ENCODE measurements at regions not wholly inside any gene's neighbourhood (a gene's known extent, or its start where the extent isn't known, plus 50 kb on each side); places are given as distances from the start of the nearest gene placed in this dataset.

DNA sequence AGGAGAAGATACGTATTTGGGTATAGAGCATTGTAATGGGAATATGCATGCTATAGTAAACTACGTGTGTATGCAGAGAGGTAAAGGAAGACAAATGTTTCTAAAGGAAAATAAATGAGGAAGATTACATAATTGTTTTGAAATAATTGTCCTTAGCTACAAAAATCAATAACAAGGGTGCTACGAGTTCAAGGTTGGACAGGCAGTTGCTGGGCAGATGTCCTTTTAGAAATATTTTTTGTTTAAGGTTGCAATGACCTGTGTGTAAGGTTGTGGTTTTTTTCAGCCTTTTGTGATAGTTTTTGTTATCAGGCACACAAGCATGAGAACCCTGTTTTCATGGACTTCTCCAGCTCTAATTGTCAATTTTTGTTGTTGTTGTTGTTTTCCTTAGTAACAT, 1304.1 kb upstream of the CHAC2 start:
- ATAC-seq (no peak), DNase-seq (no peak)
- no peaks in the 10 kb centered on the region for H3K36me3 ChIP-seq
- no peaks in the 10 kb centered on the region for H3K4me1 ChIP-seq
- no peaks in the 10 kb centered on the region for H3K27me3 ChIP-seq
- H3K27ac ChIP-seq, result no peak overlapping the region
- intact Hi-C loops (cut with DNase I), result no loop called here
- TF ChIP-seq CTCF (IDR thresholded peaks at IDR 0.05), result no peak
- H3K4me3 ChIP-seq, result no peak overlapping the region
- no peaks in the 10 kb centered on the region for H3K9me3 ChIP-seq

GRCh38 chr2:52456561-52457377, 1310.8 kb upstream of the CHAC2 start:
- H3K4me1 ChIP-seq, result no peaks in the 10 kb centered on the region
- intact Hi-C loops (cut with DNase I), result no loop called here
- H3K9me3 ChIP-seq, result no peaks in the 10 kb centered on the region
- no peaks in the 10 kb centered on the region for H3K27me3 ChIP-seq
- no peak for TF ChIP-seq CTCF (IDR thresholded peaks at IDR 0.05)
- no peak overlapping the region for H3K27ac ChIP-seq
- no peak overlapping the region for H3K4me3 ChIP-seq
- ATAC-seq, result no peak
- no peak for DNase-seq
- no peaks in the 10 kb centered on the region for H3K36me3 ChIP-seq

DNA sequence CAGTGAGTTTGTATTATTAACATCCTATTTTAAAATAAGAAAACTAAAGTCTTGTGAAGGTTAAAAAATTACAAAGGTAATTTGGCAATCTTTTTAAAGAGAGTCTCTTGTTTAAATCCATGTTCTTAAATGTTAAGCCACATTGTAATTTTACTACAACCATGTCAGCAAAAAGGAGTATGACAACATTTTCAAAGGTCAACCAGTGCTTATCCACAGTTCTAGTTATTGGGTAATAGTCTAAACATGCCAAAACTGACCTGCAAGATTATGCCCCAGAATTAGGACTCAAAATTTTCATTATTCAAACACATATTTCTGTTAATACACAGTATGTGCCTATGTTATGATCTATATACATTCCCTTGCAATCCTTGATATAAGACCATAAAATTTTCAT, 1312.6 kb upstream of the CHAC2 start:
- Histone ChIP-seq H3K4me3 (no peak overlapping the region), H3K9me3 (no peaks in the 10 kb centered on the region), H3K27ac (no peak overlapping the region), H3K36me3 (no peaks in the 10 kb centered on the region), H3K27me3 (no peaks in the 10 kb centered on the region), H3K4me1 (no peaks in the 10 kb centered on the region)
- ATAC-seq (no peak), DNase-seq (no peak)
- intact Hi-C loops (cut with DNase I), result no loop called here
- no peak for TF ChIP-seq CTCF (IDR thresholded peaks at IDR 0.05)

GRCh38 chr2:52452201-52452600, 1315.4 kb upstream of the CHAC2 start:
- no peaks in the 10 kb centered on the region for H3K36me3 ChIP-seq
- H3K4me1 ChIP-seq, result no peaks in the 10 kb centered on the region
- no peak overlapping the region for H3K27ac ChIP-seq
- ATAC-seq (no peak), DNase-seq (no peak)
- H3K9me3 ChIP-seq, result no peaks in the 10 kb centered on the region
- H3K4me3 ChIP-seq, result no peak overlapping the region
- intact Hi-C loops (cut with DNase I), result no loop called here
- no peaks in the 10 kb centered on the region for H3K27me3 ChIP-seq
- no peak for TF ChIP-seq CTCF (IDR thresholded peaks at IDR 0.05)

- no peaks in the 10 kb centered on the region for H3K27me3 ChIP-seq
- no peaks in the 10 kb centered on the region for H3K4me1 ChIP-seq
- DNase-seq, result no peak
- H3K4me3 ChIP-seq, result no peak overlapping the region
- ATAC-seq, result no peak
- no peaks in the 10 kb centered on the region for H3K36me3 ChIP-seq
- no peak overlapping the region for H3K27ac ChIP-seq
- intact Hi-C loops (cut with DNase I), result no loop called here
- TF ChIP-seq CTCF (IDR thresholded peaks at IDR 0.05), result no peak
- no peaks in the 10 kb centered on the region for H3K9me3 ChIP-seq
These were observed 1321.9 kb upstream of the CHAC2 start for GRCh38 chr2:52445686-52446085.
